ENCODE measurements at regions not wholly inside any gene's neighbourhood (a gene's known extent, or its start where the extent isn't known, plus 50 kb on each side); places are given as distances from the start of the nearest gene placed in this dataset.

DNA sequence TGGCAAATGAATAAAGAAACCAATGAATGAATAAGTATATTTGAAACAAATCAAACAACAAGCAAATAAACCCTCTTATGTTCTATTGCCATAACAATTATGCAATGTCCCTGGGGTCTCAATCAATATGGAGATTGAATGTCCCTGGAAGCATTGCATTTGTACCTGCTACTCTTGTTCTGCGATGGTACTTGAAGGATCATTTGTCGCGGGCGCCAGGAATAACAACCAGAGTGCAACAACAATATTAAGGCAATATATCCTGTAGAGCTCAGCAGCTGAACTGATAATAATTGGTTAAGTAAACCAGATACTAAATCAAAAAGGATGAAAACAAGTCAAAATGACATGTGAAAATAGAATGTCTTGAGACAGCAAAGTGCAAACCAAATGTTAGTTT is 1001.9 kb upstream of the NUDT12 start:
- TF ChIP-seq, protein P1, sequence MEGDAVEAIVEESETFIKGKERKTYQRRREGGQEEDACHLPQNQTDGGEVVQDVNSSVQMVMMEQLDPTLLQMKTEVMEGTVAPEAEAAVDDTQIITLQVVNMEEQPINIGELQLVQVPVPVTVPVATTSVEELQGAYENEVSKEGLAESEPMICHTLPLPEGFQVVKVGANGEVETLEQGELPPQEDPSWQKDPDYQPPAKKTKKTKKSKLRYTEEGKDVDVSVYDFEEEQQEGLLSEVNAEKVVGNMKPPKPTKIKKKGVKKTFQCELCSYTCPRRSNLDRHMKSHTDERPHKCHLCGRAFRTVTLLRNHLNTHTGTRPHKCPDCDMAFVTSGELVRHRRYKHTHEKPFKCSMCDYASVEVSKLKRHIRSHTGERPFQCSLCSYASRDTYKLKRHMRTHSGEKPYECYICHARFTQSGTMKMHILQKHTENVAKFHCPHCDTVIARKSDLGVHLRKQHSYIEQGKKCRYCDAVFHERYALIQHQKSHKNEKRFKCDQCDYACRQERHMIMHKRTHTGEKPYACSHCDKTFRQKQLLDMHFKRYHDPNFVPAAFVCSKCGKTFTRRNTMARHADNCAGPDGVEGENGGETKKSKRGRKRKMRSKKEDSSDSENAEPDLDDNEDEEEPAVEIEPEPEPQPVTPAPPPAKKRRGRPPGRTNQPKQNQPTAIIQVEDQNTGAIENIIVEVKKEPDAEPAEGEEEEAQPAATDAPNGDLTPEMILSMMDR (conservative IDR thresholded peaks at IDR 0.05; ENCODE audit: low read length), result no peak
- no peak for TF ChIP-seq EZH2phosphoT487 (IDR thresholded peaks at IDR 0.05; ENCODE audit: borderline replicate concordance, low read depth, low read length)
